ENCODE measurements at regions not wholly inside any gene's neighbourhood (a gene's known extent, or its start where the extent isn't known, plus 50 kb on each side); places are given as distances from the start of the nearest gene placed in this dataset.
"Not testable (repeated sequence)": the region's sequence is repeated elsewhere in the genome, so short reads cannot be mapped to it uniquely, and the experiment has no call there.

GRCh38 chr1:106389160-106389559 is 667.3 kb upstream of the PRMT6 start:
- TF ChIP-seq POLR2AphosphoS5 (IDR thresholded peaks at IDR 0.05; ENCODE audit: low read depth, low read length); POLR2A (IDR thresholded peaks at IDR 0.05; ENCODE audit: low read depth, low read length); TAF1 (IDR thresholded peaks at IDR 0.05; ENCODE audit: borderline replicate concordance, low read depth, low read length): not testable (repeated sequence)
